ENCODE measurements at regions not wholly inside any gene's neighbourhood (a gene's known extent, or its start where the extent isn't known, plus 50 kb on each side); places are given as distances from the start of the nearest gene placed in this dataset.
"Not testable (repeated sequence)": the region's sequence is repeated elsewhere in the genome, so short reads cannot be mapped to it uniquely, and the experiment has no call there.

DNA sequence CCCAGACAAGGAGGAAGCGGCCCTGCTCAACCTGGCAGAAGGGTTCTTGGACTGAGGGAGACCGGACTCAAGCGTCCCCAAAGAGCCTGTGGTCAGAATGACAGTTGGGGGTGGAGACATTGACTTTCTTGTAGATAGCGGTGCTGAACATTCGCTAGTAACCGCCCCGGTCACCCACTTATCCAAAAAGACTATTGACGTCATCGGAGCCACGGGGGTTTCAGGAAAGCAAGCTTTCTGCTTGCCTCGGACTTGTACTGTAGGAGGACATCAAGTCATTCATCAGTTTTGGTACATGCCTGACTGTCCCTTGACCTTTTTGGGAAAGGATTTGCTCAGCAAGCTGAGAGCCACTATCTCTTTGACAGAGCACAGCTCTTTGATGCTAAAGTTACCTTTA is 71.7 kb upstream of the HMX1 start:
- TF ChIP-seq, protein P1, sequence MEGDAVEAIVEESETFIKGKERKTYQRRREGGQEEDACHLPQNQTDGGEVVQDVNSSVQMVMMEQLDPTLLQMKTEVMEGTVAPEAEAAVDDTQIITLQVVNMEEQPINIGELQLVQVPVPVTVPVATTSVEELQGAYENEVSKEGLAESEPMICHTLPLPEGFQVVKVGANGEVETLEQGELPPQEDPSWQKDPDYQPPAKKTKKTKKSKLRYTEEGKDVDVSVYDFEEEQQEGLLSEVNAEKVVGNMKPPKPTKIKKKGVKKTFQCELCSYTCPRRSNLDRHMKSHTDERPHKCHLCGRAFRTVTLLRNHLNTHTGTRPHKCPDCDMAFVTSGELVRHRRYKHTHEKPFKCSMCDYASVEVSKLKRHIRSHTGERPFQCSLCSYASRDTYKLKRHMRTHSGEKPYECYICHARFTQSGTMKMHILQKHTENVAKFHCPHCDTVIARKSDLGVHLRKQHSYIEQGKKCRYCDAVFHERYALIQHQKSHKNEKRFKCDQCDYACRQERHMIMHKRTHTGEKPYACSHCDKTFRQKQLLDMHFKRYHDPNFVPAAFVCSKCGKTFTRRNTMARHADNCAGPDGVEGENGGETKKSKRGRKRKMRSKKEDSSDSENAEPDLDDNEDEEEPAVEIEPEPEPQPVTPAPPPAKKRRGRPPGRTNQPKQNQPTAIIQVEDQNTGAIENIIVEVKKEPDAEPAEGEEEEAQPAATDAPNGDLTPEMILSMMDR (IDR thresholded peaks at IDR 0.05; ENCODE audit: insufficient read depth, low read length) = not testable (repeated sequence)
- not testable (repeated sequence) for TF ChIP-seq GABPA, POLR2AphosphoS5 (IDR thresholded peaks at IDR 0.05; ENCODE audit: low read depth)
- TF ChIP-seq, protein P2, sequence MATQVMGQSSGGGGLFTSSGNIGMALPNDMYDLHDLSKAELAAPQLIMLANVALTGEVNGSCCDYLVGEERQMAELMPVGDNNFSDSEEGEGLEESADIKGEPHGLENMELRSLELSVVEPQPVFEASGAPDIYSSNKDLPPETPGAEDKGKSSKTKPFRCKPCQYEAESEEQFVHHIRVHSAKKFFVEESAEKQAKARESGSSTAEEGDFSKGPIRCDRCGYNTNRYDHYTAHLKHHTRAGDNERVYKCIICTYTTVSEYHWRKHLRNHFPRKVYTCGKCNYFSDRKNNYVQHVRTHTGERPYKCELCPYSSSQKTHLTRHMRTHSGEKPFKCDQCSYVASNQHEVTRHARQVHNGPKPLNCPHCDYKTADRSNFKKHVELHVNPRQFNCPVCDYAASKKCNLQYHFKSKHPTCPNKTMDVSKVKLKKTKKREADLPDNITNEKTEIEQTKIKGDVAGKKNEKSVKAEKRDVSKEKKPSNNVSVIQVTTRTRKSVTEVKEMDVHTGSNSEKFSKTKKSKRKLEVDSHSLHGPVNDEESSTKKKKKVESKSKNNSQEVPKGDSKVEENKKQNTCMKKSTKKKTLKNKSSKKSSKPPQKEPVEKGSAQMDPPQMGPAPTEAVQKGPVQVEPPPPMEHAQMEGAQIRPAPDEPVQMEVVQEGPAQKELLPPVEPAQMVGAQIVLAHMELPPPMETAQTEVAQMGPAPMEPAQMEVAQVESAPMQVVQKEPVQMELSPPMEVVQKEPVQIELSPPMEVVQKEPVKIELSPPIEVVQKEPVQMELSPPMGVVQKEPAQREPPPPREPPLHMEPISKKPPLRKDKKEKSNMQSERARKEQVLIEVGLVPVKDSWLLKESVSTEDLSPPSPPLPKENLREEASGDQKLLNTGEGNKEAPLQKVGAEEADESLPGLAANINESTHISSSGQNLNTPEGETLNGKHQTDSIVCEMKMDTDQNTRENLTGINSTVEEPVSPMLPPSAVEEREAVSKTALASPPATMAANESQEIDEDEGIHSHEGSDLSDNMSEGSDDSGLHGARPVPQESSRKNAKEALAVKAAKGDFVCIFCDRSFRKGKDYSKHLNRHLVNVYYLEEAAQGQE (IDR thresholded peaks at IDR 0.05; ENCODE audit: insufficient replicate concordance, low read depth) = not testable (repeated sequence)

Data from HL-60 (cell line).